ENCODE measurements at regions not wholly inside any gene's neighbourhood (a gene's known extent, or its start where the extent isn't known, plus 50 kb on each side); places are given as distances from the start of the nearest gene placed in this dataset.

GRCh38 chr2:21792571-21792970 is 668.8 kb downstream of the TDRD15 start (continued):
- no peak for TF ChIP-seq ZNF589 (CRISPR knock-in tag; conservative IDR thresholded peaks at IDR 0.05)
- no peak for TF ChIP-seq CAMTA2 (CRISPR knock-in tag; IDR thresholded peaks at IDR 0.05; ENCODE audit: borderline replicate concordance)
- no peak for TF ChIP-seq MTERF4 (CRISPR knock-in tag; IDR thresholded peaks at IDR 0.05)
- TF ChIP-seq RAD21 (CRISPR knock-in tag; IDR thresholded peaks at IDR 0.05) = no peak

GRCh38 chr2:21793461-21793860 is 669.7 kb downstream of the TDRD15 start:
- POLR2A ChIA-PET = no interaction called here
- in situ Hi-C loops (cut with HindIII; ENCODE audit: extremely low pct_ligation_motif_present, low pct_unique_long_range_greater_than_20kb) = no loop called here
- CTCF ChIA-PET (ENCODE audit: low intra/inter-chr PET ratio, low total read pairs) = no interaction called here
- no peak for TF ChIP-seq BRD4 (CRISPR knock-in tag; IDR thresholded peaks at IDR 0.05)
- no peak for TF ChIP-seq POLR2AphosphoS2 (IDR thresholded peaks at IDR 0.05; ENCODE audit: low read depth, low read length)
- no peak for TF ChIP-seq ZNF850 (CRISPR knock-in tag; conservative IDR thresholded peaks at IDR 0.05)
- TF ChIP-seq ZNF441 (CRISPR knock-in tag; IDR thresholded peaks at IDR 0.05; ENCODE audit: borderline replicate concordance) = no peak
- TF ChIP-seq NFE2L1 (CRISPR knock-in tag; IDR thresholded peaks at IDR 0.05; ENCODE audit: borderline replicate concordance) = no peak
- TF ChIP-seq TP53 (CRISPR knock-in tag; conservative IDR thresholded peaks at IDR 0.05) = no peak
- no peak for TF ChIP-seq NFAT5 (CRISPR knock-in tag; IDR thresholded peaks at IDR 0.05)
- no peak for TF ChIP-seq ZNF44 (CRISPR knock-in tag; IDR thresholded peaks at IDR 0.05)
- TF ChIP-seq THAP7 (CRISPR knock-in tag; IDR thresholded peaks at IDR 0.05) = no peak
- TF ChIP-seq ZBTB21 (CRISPR knock-in tag; IDR thresholded peaks at IDR 0.05) = no peak
- no peak for TF ChIP-seq U2AF2 (IDR thresholded peaks at IDR 0.05; ENCODE audit: low read depth, low read length)
- TF ChIP-seq MTA3 (CRISPR knock-in tag; IDR thresholded peaks at IDR 0.05) = no peak
- TF ChIP-seq SRSF9 (IDR thresholded peaks at IDR 0.05; ENCODE audit: borderline replicate concordance, insufficient read depth, low read depth, low read length, poor library complexity, severe bottlenecking) = no peak

More at GRCh38 chr2:21793461-21793860, 669.7 kb downstream of the TDRD15 start:
- Histone ChIP-seq H3K79me2 (ENCODE audit: insufficient read depth, low read length) (no peaks in the 10 kb centered on the region), H3K4me1 (ENCODE audit: insufficient read depth, low read length) (no peaks in the 10 kb centered on the region), H3K36me3 (replicated peaks in 1 of 2; ENCODE audit: control insufficient read depth in 1 of 2, insufficient read depth in 2 of 2, low read length in 2 of 2) (no peaks in the 10 kb centered on the region), H3K27me3 (ENCODE audit: control insufficient read depth in 1 of 2, insufficient read depth in 2 of 2, low read length in 2 of 2) (no peaks in the 10 kb centered on the region), H3K9me3 (ENCODE audit: low read length) (no peaks in the 10 kb centered on the region), H4K20me1 (ENCODE audit: insufficient read depth, low read length) (no peaks in the 10 kb centered on the region), H3K9ac (ENCODE audit: insufficient read depth, low read depth, low read length) (no peak overlapping the region), H3K4me3 (replicated peaks in 1 of 3; ENCODE audit: insufficient read depth in 1 of 3, low read depth in 2 of 3, low read length in 3 of 3) (no peak overlapping the region), H3K4me2 (ENCODE audit: low read depth, low read length) (no peak overlapping the region), H3K27ac (ENCODE audit: extremely low read length, insufficient read depth, low read length) (no peak overlapping the region), H2AFZ (ENCODE audit: low read length) (no peak overlapping the region)
- intact Hi-C loops (cut with micrococcal nuclease; ENCODE audit: unreplicated experiment) = no loop called here
- no TSS peak for BruUV-seq (replicated peaks)
- FAIRE-seq (no peak), ATAC-seq (no peak), DNase-seq (ENCODE audit: low spot score) (no peak)
- WGBS (ENCODE audit: low lambda C conversion rate) = 0% methylated on average over 1 of the region's 1 CpG

Data from HepG2 (cell line).